Fibroblast of skin of left quadriceps (primary cell): ENCODE measurements at regions not wholly inside any gene's neighbourhood (a gene's known extent, or its start where the extent isn't known, plus 50 kb on each side); places are given as distances from the start of the nearest gene placed in this dataset.
A peak's percentile ranks its signal among the peaks of the same experiment; 100 is the strongest.
"Not testable (repeated sequence)": the region's sequence is repeated elsewhere in the genome, so short reads cannot be mapped to it uniquely, and the experiment has no call there.

Experiments
- DNase-seq, 2 experiments: peaks; one replicate each; pipeline ENCODE4 v3.0.0-alpha.2; 2013; ENCODE audit warnings: low read depth in 2 of 2

DNA sequence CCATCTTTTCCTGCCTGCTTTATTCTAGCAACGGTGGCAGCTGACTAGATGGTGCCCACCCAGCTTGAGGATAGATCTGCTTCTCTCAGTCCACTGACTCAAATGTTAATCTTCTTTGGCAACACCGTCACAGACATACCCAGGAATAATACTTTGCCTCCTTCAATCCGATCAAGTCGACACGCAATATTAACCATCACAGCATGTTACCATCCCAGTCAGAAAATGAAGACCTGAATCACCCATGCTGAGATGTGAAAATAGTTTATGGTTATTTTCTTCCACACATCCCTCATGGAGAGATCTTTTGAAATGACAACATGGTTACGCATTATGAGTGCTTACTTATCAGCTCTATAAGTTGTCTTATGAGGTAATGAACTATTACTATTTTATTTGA is 392.8 kb downstream of the SEC23A start:
- DNase-seq, result no peak

DNA sequence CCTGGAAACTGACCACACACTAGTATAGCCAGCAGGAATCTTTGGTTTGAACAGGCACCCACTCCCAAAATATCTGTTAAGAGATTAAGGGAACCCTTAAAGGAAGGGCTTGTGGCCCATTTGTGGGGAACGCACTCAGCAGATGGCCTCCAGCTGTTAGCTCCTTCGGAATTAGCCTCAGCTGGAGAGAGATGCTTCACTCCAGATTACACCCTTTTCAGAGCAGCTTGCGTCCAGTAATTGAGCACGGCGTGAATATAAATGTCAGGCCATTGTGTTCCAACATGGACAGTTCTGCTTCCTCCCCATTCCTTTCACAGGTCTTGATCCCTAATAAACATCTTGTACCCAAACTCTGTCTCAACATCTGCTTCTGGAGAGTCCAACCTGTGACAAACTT is 397.8 kb downstream of the SEC23A start:
- no peak for DNase-seq

DNA sequence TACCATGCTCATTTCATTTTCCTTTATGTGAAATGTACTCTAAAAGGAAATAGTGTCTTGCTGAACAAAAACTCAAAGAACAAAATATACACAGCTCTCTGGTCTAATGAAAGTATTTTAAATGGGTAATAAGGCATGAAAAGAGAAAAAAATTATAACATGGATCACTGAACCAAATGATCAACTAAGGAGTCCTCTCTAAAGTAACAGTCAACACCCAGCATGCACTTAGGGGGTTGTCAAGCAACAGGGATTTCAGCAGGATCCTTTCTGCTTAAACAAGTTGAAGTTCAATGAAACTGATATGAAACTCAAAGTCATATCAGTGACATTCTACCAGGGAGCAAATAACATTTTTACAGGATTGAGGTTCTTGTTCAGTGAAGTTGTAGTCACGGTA is 398.8 kb downstream of the SEC23A start:
- DNase-seq, result no peak

DNA sequence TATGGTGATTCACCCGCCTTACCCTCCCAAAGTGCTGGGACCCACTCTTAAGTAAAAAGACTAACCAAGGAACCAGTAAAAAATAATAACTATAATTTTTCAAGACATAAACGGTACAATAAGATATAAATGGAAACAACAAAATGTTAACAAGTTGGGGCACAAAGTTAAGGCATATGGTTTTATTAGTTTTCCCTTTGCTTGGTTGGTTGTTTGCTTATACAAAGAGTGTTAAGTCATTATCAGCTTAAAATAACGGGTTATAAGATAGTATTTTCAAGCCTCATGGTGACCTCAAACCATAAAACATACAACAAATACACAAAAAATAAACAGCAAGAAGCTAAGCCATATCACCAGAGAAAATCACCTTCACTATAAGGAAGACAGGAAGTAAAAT is 406.1 kb downstream of the SEC23A start:
- DNase-seq, result no peak

DNA sequence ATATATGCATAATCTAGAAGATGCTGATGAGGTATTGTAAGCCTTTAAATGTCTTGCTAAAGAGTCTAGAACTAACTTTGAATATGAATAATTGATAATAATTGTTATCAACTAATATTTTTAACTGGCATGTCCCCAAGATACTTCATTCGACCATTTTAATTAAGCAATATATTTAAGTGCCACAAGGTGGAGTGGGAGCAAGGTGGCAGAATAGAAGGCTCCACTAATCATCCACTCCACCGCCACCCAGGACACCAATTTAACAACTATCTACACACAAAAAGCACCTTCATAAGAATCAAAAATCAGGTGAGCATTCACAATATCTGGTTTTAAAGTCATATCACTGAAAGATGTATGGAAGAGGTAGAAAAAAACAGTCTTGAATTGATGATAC is 409.6 kb downstream of the SEC23A start:
- no peak for DNase-seq

DNA sequence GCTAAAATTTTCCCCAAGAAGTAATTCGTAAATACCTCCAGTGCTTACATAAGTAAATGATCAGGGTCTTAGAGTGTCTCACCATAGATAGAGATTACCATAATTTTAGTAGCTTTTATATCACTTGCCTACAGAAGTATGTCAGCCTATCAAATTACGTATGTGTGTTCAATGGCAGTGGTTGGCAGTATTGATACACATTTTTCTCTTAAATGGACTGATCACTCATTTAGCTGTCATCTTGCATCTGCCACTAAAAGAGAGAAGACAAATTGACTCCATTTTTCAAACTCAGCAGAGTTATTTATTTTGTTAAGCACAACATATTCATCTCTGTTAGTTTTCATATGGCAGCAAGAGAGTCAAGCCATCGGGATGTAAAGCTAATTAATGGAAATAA is 413.1 kb upstream of the CLEC14A start:
- DNase-seq, result no peak

DNA sequence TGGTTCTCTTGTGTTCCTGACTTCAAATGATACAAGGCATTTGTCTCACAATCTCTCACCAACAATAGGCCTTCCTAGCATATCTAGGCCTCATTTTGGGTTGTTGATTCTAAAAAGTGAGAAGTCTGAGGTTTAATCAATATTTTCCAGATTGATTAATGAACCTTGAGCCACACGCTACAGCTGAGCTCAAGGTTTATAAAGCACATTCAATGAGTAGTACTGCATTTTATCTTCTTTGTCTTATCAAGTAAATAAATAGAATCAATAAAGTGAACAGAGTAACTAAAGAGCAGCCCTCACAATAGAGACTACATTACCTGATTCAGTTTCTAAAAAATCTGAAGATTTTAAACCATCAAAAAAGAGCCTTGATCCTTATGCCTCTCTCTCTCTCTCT is 407.5 kb upstream of the CLEC14A start:
- no peak for DNase-seq

DNA sequence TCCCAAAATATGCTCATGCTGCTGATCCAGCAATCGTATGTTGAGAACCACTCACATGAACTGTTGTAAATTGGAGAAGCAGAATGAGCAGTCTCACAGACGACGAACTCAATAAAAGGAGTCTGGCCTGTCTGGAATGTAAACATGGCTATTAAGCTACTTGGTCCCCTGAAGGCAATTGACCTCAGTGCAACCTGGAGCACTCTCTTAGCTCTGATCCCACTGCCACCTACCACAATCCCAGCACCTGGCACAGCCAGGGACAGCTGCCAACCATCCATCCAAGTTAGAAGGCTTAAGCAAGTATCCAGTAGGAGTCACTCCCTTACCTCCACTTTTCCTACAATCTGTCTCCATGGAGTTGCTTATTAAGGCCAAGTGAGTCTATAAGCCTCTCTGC is 406.9 kb upstream of the CLEC14A start:
- DNase-seq, result no peak

DNA sequence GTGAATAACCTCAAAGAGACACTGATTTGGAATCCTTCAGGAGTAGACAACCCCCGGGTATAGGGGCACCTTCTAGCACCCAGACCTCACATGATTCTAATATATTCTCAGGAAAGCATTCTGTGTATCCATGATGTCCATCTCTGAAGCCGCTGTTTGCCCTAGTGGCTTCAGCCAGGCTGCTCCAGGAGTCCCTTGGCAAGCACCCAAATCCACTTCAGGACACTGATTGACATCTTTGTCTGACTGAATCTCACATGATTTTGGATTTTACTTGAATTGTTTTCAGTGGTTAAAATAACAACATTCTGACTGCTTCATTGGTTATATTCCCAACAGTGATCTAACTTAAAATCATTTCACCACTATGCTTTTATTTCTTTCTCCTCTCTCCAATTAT is 390.5 kb upstream of the CLEC14A start:
- DNase-seq, result no peak

DNA sequence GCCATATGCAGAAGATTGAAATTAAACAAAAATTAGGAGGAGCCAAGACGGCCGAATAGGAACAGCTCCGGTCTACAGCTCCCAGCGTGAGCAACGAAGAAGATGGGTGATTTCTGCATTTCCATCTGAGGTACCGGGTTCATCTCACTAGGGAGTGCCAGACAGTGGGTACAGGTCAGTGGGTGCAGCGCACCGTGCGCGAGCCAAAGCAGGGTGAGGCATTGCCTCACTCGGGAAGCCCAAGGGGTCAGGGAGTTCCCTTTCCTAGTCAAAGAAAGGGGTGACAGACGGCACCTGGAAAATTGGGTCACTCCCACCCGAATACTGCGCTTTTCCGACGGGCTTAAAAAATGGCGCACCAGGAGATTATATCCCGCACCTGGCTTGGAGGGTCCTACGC is 379.0 kb upstream of the CLEC14A start:
- not testable (repeated sequence) for DNase-seq

DNA sequence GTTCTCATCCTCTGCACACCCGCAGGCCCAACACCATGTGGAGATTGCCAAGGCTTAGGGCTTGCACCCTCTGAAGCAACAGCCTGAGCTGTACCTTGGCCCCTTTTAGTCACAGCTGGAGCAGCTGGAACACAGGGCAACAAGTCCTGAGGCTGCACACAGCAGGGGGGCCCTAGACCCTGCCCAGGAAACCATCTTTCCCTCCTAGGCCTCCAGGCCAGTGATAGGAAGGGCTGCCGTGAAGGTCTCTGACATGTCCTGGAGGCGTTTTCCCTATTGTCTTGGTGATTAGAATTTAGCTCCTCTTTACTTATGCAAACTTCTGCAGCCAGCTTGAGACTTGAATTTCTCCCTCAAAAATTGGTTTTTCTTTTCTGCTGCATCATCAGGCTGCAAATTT is 373.5 kb upstream of the CLEC14A start:
- DNase-seq, result no peak

DNA sequence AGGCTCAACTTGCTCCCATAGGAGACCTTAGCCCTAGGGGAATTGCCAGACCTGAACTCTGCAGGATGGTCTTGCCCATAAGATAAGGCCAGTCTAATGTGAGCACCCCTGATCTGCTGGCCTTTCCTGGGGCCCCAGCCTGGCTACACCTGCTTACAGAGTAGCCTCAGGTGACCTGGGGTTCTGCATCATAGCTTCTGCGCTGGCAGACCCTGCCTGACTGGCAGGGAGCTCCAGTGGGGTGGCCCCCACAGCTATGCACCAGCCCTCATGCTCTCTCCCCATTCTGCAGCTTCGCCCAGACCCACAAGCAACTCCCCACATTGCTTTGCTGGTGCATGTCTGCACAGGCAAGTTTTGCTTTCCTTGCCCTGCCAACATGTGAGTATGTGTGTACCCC is 371.3 kb upstream of the CLEC14A start:
- DNase-seq, result no peak

DNA sequence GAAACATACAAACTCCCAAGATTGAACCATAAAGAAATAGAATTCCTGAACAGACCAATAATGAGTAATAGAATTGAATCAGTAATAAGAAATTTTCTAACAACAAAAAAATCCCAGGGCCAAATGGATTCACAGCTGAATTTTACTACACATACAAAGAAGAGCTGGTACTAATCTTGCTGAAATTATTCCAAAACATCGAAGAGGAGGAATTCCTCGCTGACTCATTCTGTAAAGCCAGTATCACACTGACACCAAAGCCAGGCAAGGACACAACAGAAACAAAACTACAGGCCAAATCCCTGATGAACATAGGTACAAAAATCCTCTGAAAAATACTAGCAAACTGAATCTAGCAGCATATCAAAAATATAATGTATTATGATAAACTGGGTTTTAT is 367.8 kb upstream of the CLEC14A start:
- DNase-seq, result peak; percentile 26 to 32

DNA sequence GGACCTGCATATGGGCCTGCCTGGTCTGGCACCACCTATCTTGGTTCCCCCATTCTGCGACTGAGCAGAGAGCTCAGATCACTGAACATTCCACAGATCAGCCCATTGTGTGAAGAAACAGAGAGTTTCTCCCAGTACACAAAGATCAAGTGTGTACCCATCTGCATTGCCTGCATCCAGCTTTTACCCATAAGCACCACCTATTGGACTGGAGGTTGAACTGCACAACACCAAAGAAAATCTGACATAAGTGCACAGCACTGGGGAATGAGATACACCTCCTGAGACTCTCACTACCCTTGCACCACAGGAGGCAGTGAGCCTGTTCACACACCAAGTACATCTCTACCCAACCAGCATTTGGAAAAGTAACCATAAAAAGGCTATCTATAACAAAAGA is 362.6 kb upstream of the CLEC14A start:
- DNase-seq, result no peak

DNA sequence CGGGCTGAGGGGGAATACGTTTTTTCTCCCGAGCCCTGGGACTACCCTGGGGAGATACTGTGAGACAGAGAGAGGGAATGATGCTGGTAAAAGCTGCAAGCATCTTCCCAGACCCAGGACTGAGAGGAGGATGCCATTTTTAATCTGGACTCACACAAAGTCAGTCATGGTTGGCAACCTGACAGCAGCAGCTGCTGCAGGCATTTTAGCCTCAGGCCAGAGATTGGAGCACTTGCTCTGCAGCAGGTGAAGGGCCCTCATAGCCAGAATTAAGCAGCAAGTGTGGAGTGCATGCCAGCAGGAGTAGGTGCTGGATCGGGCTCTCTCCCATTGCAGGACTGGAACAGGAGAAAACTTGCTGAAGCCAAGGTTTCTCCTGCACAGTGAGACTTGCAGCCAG is 361.1 kb upstream of the CLEC14A start:
- DNase-seq, result no peak

DNA sequence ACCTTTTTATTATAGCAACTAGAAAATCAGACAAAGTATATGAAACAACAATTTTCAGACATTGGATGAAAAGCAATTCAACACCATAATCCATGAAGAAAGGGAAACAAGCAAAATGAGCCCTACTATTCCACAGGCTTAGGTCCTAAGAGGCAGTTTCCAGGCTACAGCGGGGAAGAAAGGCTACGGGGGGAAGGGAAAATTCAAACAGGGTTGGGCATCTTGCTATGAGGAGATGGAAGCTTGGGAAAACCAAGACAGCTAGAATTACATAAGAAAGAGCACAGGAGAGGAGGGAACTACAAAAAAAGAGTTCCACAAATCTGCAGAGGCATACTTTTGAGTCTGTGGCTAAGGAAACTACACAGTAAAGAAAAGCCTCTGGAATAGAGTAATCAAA is 356.0 kb upstream of the CLEC14A start:
- DNase-seq, result no peak

DNA sequence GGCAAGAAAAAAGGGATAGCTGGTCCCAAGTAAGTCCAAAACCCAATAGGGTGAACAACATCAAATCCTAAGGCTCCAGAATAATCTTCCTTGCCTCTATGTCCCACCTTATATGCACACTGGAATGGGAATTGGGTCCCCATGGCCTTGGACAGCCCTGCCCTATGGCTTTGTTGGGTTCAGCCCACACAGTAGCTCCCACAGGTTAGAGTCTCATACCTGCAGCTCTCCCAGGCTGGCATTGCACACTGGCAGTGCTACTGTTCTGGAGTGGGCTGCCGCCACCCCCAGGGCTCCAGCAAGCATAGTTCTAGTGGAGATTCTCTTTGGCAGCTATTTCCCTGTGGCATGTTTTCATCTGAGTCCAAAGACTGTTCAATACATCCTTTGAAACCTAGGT is 352.4 kb upstream of the CLEC14A start:
- DNase-seq, result no peak

DNA sequence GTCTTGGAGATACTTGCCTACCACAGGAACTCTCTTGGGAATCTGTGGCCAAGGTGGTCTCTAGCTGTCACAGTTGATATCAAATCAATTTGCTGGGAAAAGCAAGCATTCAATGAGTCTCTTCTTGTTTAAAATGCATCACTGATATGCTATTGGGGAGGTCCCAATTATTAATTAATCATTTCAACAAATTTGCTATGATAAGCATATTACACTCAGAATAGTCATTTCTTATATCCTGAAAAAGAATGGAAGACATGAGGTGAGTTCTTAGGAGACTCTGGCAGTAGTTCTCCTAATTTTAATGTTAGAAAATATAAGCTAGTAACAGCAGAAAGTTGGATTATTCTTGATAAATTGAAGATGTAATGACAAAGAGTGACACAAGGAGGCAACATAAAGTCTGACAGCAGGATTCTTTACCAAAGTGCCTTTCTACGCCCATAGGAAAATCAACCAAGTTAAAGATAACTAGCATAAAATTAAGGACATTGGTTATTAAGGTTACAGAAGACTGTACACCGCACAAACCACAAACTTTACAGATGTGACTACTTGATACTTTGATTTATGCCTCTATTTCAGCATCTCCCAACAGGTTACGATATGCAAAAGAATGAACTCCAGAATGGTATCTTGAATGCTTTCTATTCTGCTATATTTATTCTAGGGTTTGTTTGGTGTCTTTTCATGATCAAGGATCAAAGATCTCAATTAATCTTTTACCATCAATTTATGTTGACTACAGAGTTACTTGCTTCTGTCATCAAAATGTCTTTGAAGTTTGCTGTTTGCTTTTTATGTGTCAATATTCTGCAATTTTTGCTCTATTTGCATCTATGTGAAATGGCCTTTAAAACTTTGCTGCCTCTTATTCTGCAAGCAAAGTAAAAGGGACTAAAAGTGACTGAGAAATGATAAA is 349.6 kb upstream of the CLEC14A start:
- DNase-seq, result no peak

DNA sequence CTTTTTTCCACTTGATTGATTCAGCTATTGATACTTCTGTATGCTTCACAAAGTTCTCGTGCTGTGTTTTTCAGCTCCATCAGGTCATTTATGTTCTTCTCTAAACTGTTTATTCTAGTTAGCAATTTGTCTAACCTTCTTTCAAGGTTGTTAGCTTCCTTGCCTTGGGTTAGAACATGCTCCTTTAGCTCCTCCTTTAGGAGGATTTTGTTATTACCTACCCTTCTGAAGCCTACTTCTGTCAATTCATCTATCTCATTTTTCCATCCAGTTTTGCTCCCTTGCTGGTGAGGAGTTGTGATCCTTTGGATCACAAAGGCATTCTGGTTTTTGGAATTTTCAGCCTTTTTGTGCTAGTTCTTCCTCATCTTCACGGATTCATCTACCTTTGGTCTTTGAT is 344.7 kb upstream of the CLEC14A start:
- not testable (repeated sequence) for DNase-seq

DNA sequence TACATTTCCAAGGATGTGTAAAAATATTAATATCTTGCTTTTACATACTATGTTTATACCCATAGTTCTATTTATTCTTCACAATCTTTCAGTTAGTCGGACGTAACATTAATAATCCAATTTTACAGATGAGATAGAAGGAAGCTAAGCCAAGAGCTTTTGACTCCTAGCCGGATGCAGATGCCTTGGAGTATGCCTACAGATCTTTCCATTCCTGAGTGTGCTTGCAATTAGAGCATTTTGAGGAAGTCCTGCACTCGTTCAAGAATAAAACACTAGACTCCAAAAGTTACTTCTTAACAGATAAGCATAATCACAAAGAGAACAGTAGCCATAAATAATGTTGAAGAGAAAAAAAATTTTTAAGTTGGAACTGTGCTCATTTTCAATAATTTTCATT is 337.6 kb upstream of the CLEC14A start:
- DNase-seq, result no peak

DNA sequence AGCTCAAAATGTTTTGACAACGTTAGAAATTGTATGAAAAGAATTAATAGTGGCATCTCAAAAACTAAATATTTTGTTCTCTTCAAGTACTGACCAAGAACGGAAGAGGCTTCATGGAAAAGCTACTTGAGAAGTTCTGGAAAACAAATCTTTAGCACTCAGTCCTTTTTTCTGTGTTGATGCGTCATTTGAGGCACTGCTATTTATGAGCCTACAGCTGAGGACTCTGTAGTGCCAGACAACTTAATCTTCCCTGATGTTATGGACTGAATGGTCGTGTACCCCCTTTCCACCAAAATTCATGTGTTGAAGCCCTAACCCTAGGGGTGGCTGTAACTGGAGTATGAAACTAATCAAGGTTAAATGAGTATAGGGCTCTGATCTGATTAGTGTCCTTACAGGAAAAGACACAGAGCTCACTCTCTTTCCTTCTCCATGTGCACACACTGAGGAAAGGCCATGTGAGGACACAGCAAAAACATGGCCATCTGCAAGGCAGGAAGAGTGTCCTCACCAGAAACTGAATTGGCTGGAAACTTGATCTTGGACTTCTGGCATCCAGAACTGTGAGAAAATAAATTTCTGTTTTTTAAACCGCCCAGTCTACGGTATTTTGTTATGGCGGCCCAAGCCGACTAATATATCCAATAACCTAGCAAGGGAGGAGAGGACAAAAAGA is 337.0 kb upstream of the CLEC14A start:
- DNase-seq, result no peak

DNA sequence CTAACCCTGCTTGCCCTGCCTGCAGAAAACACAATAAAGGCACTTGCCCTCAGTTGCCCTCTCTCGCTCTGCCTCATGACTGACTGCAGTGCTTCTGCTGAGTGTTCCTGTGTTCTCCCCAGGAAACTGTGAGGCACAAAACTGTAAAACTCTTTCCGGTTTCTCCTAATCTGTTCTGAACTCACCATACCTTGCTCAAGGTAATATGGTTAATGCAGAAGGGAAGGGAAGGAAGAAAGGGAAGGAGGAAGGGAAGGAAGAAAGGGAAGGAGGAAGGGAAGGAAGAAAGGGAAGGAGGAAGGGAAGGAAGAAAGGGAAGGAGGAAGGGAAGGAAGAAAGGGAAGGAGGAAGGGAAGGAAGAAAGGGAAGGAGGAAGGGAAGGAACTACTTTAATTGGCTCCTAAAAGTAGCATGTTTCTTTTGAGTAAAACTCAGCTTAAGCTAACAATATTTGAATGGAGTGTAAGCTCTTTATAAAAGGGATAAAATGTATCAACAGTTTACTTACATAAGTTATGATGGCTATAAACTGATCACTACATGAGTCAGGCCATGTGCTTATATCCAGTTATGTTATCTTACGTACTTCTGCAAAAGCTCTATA is 334.0 kb upstream of the CLEC14A start:
- no peak for DNase-seq

DNA sequence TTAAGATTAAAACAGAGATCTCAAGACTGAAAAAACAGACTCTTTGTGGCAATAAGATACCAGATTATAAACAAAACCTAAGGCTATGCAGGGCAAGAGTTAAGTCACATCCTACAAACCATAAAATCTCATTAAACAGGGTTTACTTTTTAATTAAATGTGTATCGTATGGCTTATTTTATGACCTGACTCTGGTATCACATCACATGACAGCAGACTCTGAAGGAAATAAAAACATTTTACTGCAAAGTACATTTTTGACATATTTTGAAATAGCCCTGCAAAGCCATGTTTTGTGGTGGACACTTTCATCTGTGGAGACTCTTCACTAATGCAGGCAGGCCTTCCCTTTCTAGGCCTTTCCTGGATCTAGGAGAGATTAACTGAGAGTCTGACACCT is 327.6 kb upstream of the CLEC14A start:
- no peak for DNase-seq
